RWPE1 (cell line): ENCODE measurements at regions not wholly inside any gene's neighbourhood (a gene's known extent, or its start where the extent isn't known, plus 50 kb on each side); places are given as distances from the start of the nearest gene placed in this dataset.

Source experiments
- CTCF ChIA-PET: fragments of 350-600 bp; sonication (Branson Sonifier 250); formaldehyde crosslinking; extraction: SDS; loops from one replicate; lab custom pipeline; 2021; lab: Yijun Ruan, JAX
- POLR2A ChIA-PET: fragments of 400-600 bp; formaldehyde crosslinking; extraction: SDS; loops from one replicate; lab custom pipeline; 2020; ENCODE audit warnings: antibody characterized with exemption; ENCODE audit not compliant: low non-redundant PET; lab: Yijun Ruan, JAX
- DNase-seq: peaks from one replicate; pipeline ENCODE4 v3.0.0; 2012; ENCODE audit warnings: low spot score
- H3K27ac ChIP-seq: fragments of 450-650 bp; 2 replicates; pipeline ENCODE4 v1.5.1; 2017
- CTCF ChIP-seq: fragments of 450-650 bp; conservative IDR thresholded peaks from 2 replicates; pipeline ENCODE4 v1.5.1; 2017; ENCODE audit warnings: low read depth, mild to moderate bottlenecking

- H3K27ac ChIP-seq = no peak overlapping the region
- CTCF ChIA-PET = no interaction called here
- DNase-seq = no peak
- POLR2A ChIA-PET = no interaction called here
- TF ChIP-seq CTCF = no peak
Observed at GRCh38 chr10:55051515-55051914, 250.5 kb upstream of the PCDH15 start.

- ChIA-PET POLR2A (no interaction called here), CTCF (no interaction called here)
- no peak for TF ChIP-seq CTCF
- no peak for DNase-seq
- H3K27ac ChIP-seq = no peak overlapping the region
Observed at GRCh38 chr10:55048830-55049498, 247.9 kb upstream of the PCDH15 start.

- ChIA-PET CTCF (no interaction called here), POLR2A (no interaction called here)
- H3K27ac ChIP-seq = no peak overlapping the region
- TF ChIP-seq CTCF = no peak
- DNase-seq = no peak
Observed at GRCh38 chr10:55043540-55043939, 242.5 kb upstream of the PCDH15 start.

- ChIA-PET POLR2A (no interaction called here), CTCF (no interaction called here)
- H3K27ac ChIP-seq = no peak overlapping the region
- DNase-seq = no peak
- no peak for TF ChIP-seq CTCF
Observed at GRCh38 chr10:55033061-55033460, 232.0 kb upstream of the PCDH15 start.

GRCh38 chr10:55024713-55025112 is 223.7 kb upstream of the PCDH15 start:
- no peak overlapping the region for H3K27ac ChIP-seq
- no peak for TF ChIP-seq CTCF
- no peak for DNase-seq
- CTCF ChIA-PET = no interaction called here
- POLR2A ChIA-PET = no interaction called here

GRCh38 chr10:55019439-55019838 is 218.4 kb upstream of the PCDH15 start:
- ChIA-PET CTCF (no interaction called here), POLR2A (no interaction called here)
- DNase-seq = no peak
- no peak for TF ChIP-seq CTCF
- no peak overlapping the region for H3K27ac ChIP-seq
